Omental fat pad (tissue), 3 donors: ENCODE measurements at regions not wholly inside any gene's neighbourhood (a gene's known extent, or its start where the extent isn't known, plus 50 kb on each side); places are given as distances from the start of the nearest gene placed in this dataset.

ENCODE experiments used
- ATAC-seq: fragments of 150-250 bp; one replicate; pipeline ENCODE4 v1.9.1; 2016; ENCODE audit warnings: mild to moderate bottlenecking, moderate library complexity; ENCODE audit not compliant: low FRiP score
- DNase-seq: peaks from one replicate; pipeline ENCODE4 v3.0.0-alpha.2; 2019; ENCODE audit warnings: low spot score
- TF ChIP-seq, protein P1 (sequence below), 3 donors: fragments of 450-650 bp; IDR thresholded peaks; one replicate each; pipeline ENCODE4 v1.5.1; 2016 to 2017; ENCODE audit warnings: antibody characterized with exemption in 3 of 3, mild to moderate bottlenecking in 3 of 3, moderate library complexity in 2 of 3

DNA sequence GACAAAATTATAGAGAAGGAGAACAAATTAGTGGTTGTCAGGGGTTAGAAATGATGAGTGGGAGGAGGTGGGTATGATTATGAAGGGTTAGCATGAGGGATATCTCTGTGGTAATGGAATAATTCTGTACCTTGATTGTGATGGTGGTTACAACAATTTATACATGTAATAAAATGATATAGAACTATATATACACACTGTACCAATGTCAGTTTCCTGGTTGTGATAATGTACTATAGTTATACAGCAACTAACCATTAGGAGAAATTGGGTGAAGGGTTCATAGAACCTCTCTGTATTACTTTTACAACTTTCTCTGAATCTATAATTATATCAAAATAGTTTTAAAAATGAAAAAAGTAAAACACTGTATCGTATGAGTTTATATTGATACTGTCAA lies 148.1 kb downstream of the ZNF621 start:
- no peak for DNase-seq
- TF ChIP-seq, protein P1, sequence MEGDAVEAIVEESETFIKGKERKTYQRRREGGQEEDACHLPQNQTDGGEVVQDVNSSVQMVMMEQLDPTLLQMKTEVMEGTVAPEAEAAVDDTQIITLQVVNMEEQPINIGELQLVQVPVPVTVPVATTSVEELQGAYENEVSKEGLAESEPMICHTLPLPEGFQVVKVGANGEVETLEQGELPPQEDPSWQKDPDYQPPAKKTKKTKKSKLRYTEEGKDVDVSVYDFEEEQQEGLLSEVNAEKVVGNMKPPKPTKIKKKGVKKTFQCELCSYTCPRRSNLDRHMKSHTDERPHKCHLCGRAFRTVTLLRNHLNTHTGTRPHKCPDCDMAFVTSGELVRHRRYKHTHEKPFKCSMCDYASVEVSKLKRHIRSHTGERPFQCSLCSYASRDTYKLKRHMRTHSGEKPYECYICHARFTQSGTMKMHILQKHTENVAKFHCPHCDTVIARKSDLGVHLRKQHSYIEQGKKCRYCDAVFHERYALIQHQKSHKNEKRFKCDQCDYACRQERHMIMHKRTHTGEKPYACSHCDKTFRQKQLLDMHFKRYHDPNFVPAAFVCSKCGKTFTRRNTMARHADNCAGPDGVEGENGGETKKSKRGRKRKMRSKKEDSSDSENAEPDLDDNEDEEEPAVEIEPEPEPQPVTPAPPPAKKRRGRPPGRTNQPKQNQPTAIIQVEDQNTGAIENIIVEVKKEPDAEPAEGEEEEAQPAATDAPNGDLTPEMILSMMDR (IDR thresholded peaks at IDR 0.05), result no peak
- no peak for ATAC-seq

DNA sequence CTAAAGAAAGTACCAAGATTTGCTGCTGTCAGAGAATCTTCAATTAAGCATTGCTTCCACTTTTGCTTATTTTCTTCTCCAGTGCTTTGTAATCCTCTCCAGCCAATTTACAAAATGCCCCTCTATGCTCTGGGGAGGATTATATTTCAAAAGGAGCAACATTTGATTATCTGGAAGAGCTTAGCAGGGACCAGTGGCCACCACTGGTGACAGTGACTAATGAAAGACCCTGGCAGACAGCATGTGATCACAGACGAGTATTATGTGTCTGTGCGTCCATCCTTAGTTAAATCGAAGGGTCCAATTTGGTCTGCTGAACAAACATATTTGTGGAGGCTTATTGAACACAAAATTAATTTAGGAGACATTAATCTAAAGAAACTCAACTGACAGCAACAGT lies 152.6 kb downstream of the ZNF621 start:
- TF ChIP-seq, protein P1 (IDR thresholded peaks at IDR 0.05), result no peak
- DNase-seq, result no peak
- ATAC-seq, result no peak

DNA sequence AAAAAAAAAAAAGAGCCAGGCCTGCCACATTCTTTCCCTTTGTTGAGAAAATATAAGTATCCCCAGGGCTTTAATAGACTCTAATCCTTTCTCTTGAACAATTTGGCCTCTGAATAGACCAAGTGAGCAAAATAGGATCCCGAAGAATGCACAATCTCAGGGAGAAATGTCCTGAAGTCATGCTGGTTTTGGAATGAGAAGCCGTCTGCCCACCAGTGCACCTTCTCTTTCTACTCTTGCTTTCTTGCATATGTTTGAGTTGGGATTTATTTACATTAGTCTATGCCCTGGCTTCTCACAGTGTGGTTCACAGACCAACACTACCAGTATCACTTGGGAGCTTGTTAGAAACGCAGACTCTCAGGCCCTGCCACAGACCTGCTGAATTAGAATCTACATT lies 153.0 kb downstream of the ZNF621 start:
- DNase-seq, result no peak
- TF ChIP-seq, protein P1 (IDR thresholded peaks at IDR 0.05), result no peak
- no peak for ATAC-seq

DNA sequence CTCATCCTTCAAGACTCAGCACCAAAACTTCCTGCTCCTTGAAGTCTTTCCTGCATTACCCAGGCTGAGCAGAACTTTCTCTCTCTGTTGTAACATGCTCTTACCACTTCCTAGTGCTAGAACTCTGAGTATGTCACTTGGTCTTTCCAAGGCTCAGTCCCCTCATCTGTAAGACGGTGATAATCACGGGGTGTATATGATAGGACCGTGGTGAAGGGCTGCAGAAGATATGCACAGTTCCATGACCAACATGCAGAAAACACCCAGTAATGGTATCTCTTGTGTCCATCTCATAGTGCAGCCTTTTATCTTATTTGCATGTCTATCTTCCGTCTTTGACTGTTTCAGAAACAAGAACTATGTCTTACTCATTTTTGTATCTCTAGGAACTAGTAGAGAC lies 154.5 kb downstream of the ZNF621 start:
- TF ChIP-seq, protein P1 (IDR thresholded peaks at IDR 0.05), result no peak
- ATAC-seq, result no peak
- no peak for DNase-seq

DNA sequence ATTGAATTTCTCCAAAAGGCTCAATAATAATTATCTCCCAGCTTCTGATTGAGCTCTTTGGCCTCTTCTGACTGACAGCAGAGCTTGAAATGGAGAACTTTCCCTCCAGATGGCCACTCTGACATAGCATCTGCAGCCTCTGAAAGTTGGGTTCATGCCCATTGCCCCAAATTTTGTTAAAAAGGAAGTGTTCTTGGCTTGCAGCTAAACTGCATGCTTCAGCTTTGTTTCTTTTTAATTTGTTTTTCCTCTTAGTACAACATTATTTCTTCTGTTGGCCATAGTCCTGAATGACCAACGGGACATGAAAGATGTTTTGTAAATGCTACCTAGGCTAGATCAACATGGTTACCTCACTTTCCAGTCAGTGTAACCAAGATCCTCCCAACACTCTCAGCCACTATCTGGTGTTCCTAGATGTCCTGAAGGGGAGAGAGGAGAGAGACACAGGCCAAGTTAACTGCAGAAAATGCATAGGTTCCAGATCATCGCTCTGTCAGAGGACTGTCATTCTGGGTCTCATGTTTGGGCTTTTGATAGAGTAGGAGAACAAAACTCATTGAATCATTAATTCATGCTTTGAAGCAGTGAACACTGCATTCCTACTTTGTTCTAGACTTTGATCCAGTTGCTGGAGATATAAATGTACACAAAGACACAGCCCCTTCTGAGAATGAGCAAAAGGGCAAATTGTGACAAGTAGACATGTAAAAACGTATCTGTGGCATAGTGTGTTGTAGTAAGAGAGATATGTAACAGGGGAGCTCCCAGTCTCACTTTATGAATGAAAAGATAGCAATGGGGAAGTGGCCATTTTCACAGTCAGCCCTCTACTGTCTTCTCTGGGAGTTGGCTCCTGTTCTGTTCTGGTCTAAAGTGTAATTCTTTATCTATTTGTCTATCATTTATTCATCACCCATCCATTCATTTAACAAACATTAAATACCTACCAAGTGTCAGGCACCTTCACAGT lies 156.2 kb downstream of the ZNF621 start:
- no peak for ATAC-seq
- TF ChIP-seq, protein P1 (IDR thresholded peaks at IDR 0.05), result no peak
- no peak for DNase-seq

DNA sequence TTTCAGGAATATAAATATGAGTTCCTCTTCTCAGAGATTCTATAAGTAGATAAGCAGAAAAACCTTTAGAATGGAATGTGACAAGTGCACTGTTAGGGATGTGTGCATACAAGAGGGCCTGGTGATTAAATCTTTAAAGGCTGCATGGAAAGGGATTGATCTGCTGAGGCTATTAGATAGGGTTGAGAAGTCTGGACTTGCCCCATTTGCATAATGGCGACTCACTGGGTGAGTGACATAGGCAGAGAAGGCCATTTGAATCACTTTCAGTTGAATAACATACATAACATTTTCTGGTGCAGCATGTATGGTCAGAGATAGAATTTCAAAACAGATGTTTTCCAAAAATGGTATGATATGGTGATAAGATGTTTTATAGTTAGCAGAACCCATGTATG lies 156.9 kb downstream of the ZNF621 start:
- DNase-seq (no peak), ATAC-seq (no peak)
- TF ChIP-seq, protein P1 (IDR thresholded peaks at IDR 0.05), result no peak

DNA sequence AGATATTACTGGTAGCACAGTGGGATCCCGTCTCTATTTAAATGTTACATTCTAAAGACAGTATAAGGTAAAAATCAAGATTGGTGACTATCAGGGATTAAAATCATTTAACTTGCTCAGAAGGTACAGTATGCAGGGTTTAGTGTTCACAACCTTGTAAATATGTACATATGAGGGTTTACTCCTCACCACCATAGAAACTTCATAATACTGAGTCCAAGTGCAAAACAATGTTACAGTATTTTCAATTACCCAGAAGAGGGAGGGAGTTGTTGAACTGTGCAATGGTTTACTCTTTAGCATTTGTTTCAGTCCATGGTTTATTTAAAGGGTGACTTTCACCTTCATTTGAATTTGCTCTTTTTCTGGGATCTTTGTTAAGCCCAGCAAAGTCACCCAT lies 165.1 kb downstream of the ZNF621 start:
- ATAC-seq, result no peak
- TF ChIP-seq, protein P1 (IDR thresholded peaks at IDR 0.05), result no peak
- DNase-seq, result no peak
